Bronchial epithelial cell (primary cell): ENCODE measurements at regions not wholly inside any gene's neighbourhood (a gene's known extent, or its start where the extent isn't known, plus 50 kb on each side); places are given as distances from the start of the nearest gene placed in this dataset.

Experiments used
- DNase-seq: peaks from one replicate; pipeline ENCODE4 v3.0.0-alpha.2; 2010; ENCODE audit warnings: low read depth
- FAIRE-seq: peaks from 2 replicates; lab custom pipeline; 2011; peaks lifted over from hg19 to GRCh38; lab: Jason Lieb, UNC
- H3K27me3 ChIP-seq: 2 replicates; pipeline ENCODE4 v1.5.1; 2011; ENCODE audit warnings: low read length; ENCODE audit not compliant: control insufficient read depth, insufficient read depth
- H3K36me3 ChIP-seq: 2 replicates; pipeline ENCODE4 v1.5.1; 2011; ENCODE audit warnings: low read length; ENCODE audit not compliant: control insufficient read depth, insufficient read depth
- H3K4me3 ChIP-seq: 2 replicates; pipeline ENCODE4 v1.5.1; 2011; ENCODE audit warnings: mild to moderate bottlenecking, low read depth, low read length, control low read depth
- TF ChIP-seq, protein P1 (sequence below): IDR thresholded peaks from 2 replicates; pipeline ENCODE4 v1.5.1; 2011; ENCODE audit warnings: mild to moderate bottlenecking, moderate library complexity, low read length, control low read depth, inconsistent platforms; ENCODE audit not compliant: insufficient read depth, severe bottlenecking

DNA sequence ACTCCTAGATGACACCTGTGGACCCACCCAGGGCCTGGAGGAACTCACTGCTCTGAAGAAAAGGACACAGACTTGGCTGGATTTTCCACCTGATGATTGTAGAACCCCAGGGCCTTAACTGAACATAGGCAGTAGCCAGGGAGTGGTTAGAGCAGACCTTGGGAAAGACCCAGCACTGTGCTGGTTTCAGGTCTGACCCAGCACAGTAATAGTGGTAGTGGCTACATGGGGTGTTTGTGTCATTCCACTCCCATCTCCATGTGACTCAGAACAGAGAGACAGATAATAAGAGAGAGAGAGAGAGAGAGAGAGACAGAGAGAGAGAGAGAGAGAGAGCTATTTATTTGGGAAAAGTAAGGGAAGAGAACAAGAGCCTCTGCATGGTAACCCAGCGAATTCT is 239.1 kb upstream of the MEOX2 start:
- no peak for FAIRE-seq
- H3K27me3 ChIP-seq: no peaks in the 10 kb centered on the region

DNA sequence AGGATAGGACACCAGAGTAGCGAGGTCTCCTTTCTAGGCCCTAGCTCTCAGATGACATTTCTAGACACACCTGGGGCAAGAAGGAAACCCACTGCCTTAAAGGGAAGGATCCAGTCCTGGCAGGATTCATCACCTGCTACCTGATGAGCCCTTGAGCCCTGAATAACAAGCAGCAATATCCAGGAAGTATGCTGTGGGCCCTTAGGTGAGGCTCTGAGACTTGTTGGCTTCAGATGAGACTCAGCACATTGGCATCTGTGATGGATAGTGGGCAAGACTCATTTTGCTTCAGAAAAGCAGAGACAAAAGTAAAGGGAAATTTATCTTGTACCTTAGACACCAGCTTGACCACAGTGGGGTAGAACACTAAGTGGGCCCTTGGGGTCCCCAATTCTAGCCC is 238.4 kb upstream of the MEOX2 start:
- FAIRE-seq (peak; percentile 28), DNase-seq (peak; percentile 47)
- TF ChIP-seq, protein P1, sequence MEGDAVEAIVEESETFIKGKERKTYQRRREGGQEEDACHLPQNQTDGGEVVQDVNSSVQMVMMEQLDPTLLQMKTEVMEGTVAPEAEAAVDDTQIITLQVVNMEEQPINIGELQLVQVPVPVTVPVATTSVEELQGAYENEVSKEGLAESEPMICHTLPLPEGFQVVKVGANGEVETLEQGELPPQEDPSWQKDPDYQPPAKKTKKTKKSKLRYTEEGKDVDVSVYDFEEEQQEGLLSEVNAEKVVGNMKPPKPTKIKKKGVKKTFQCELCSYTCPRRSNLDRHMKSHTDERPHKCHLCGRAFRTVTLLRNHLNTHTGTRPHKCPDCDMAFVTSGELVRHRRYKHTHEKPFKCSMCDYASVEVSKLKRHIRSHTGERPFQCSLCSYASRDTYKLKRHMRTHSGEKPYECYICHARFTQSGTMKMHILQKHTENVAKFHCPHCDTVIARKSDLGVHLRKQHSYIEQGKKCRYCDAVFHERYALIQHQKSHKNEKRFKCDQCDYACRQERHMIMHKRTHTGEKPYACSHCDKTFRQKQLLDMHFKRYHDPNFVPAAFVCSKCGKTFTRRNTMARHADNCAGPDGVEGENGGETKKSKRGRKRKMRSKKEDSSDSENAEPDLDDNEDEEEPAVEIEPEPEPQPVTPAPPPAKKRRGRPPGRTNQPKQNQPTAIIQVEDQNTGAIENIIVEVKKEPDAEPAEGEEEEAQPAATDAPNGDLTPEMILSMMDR: no peak
- H3K36me3 ChIP-seq: no peaks in the 10 kb centered on the region
- no peaks in the 10 kb centered on the region for H3K27me3 ChIP-seq
- H3K4me3 ChIP-seq: no peak overlapping the region

More for the DNA sequence above, 239.1 kb upstream of the MEOX2 start:
- TF ChIP-seq, protein P1: no peak
- H3K36me3 ChIP-seq: no peaks in the 10 kb centered on the region
- DNase-seq: no peak
- H3K4me3 ChIP-seq: no peak overlapping the region

DNA sequence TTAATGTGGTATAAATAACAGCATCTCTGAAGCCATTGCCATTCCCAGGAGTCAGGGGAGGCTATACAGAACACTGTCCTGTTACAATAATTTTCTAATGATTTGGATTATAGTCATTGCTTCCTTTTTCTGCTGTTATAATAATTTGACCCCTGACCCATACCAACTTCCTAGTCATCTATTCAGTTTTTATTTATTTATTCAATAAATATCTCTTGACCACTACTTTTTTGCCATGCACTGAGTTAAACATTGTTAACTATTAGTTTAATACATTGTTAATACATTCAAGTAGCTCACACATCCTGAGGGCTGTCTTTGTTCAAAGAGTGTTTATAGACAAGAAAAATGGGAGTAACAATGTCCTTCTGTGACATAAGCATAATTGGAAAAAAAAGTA is 235.5 kb upstream of the MEOX2 start:
- Histone ChIP-seq H3K4me3 (no peak overlapping the region), H3K36me3 (no peaks in the 10 kb centered on the region), H3K27me3 (no peaks in the 10 kb centered on the region)
- DNase-seq (no peak), FAIRE-seq (no peak)
- TF ChIP-seq, protein P1: no peak

DNA sequence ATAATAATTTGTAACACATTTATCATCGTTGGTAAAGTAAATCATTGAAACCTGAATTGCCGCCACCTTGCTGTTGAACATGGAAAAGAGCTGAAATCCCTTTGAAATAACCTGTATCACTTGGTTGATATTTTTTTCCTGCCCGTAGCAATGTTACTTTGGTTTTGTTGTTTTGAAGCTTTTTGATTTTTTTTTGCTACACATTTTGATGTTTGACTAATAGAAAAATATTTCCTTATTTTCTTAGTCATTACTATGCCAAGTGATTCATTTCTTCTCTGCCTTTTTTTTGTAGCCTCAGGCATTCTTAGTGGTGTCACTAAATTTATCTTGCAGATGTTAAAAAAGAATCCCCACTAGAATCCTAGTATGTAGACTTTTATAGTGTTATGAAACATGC is 235.1 kb upstream of the MEOX2 start:
- TF ChIP-seq, protein P1: no peak
- no peak for FAIRE-seq
- DNase-seq: peak; percentile 71

DNA sequence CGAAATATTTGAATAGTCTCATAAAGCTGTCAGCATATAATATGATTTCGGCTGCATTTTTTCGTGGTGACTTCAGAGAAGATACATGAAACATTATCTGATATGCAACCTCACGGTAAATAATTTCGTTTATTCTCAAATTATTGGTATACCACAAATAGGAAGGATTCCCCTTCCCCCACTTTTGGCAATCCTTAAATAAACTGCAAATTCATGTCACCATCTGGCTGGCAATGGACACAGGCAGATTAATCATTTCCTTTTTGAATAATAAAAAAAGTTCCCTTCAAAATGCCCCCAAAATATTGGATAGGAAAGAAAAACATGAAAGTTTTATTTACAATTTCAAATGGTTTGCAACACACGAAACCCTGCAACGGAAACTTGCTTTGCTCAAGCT is 234.5 kb upstream of the MEOX2 start:
- Histone ChIP-seq H3K36me3 (no peaks in the 10 kb centered on the region), H3K27me3 (no peaks in the 10 kb centered on the region), H3K4me3 (no peak overlapping the region)
- no peak for DNase-seq
- no peak for FAIRE-seq
- TF ChIP-seq, protein P1: no peak

More for the DNA sequence above, 235.1 kb upstream of the MEOX2 start:
- H3K36me3 ChIP-seq: no peaks in the 10 kb centered on the region
- no peaks in the 10 kb centered on the region for H3K27me3 ChIP-seq
- H3K4me3 ChIP-seq: no peak overlapping the region

DNA sequence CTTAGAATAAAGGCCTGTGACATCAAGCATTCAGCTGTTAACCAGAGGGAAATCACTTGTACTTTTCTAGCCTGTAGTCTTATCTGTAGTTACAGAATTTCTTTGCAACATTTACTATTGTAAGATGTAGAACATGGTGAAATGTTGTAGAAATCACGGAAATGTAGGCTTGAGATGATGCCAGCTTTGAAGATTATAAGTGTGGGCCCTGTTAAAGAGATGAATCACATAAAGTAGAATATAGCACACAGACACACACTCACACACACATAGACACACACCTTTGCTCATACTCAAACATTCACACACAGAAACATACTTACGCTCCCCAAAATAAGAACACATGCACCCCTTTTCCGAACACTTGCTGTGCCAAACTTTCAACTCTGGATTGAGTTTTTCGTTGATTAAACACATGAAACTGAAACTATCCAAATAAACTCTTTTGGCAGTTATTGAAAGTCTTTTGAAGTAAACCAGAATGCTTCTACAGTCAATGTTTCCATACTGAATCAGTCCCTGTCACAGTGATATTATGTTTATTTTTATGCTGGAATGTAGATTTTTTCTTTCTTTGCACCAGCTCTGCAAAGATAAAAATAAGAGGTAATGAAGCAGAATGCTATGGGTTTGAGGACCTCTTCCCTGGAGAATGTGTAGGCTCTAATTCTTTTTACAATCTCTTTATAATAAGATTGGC is 230.3 kb upstream of the MEOX2 start:
- TF ChIP-seq, protein P1: no peak
- Histone ChIP-seq H3K36me3 (no peaks in the 10 kb centered on the region), H3K4me3 (no peak overlapping the region), H3K27me3 (no peaks in the 10 kb centered on the region)
- peak; percentile 18 for DNase-seq
- FAIRE-seq: no peak
